Stimulated activated naive CD4-positive, alpha-beta T cell treated with Interleukin-2 at 50 U/mL for 16 hours (primary cell): ENCODE measurements at regions not wholly inside any gene's neighbourhood (a gene's known extent, or its start where the extent isn't known, plus 50 kb on each side); places are given as distances from the start of the nearest gene placed in this dataset.

Source experiments
- DNase-seq: peaks from one replicate; lab custom pipeline; 2025; lab: John Stamatoyannopoulos, UW

GRCh38 chr2:173589604-173590275 is 235.1 kb downstream of the CDCA7 start:
- no peak for DNase-seq

- DNase-seq, result no peak
Observed at GRCh38 chr2:173590276-173590861, 235.7 kb downstream of the CDCA7 start.

DNA sequence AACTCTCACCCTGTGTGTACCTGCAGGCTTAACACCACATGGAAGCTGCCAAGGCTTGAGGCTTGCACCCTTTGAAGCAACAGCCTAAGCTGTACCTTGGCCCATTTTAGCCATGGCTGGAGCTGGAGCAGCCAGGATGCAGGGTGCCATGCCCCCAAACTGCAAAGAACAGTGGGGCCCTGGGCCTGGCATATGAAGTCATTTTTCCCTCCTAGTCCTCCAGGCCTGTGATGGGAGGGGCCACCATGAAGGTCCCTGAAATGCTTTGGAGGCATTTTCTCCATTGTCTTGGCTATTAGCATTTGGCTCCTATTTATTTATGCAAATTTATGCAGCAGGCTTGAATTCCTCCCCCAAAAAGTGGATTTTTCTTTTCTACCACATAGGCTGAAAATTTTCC is 238.4 kb downstream of the CDCA7 start:
- DNase-seq, result no peak

DNA sequence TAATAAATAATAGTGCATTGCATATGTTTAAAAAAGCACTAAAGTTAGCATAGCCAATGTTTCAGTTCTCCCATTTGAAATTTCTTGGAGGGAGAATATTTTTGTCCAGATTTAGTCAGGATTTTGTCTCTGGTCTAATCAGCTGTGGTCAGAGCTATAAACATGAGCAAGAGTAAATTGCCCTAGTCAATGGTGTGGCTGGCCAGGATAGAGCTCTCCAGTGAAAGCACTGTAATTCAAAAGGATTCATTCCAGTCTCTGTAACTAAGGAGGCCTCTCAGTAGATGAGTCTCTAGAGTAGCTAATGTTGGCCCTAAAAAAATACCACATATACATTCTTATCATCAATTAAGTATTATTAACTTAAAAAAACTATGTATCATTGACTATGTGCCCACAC is 241.6 kb downstream of the CDCA7 start:
- no peak for DNase-seq

DNA sequence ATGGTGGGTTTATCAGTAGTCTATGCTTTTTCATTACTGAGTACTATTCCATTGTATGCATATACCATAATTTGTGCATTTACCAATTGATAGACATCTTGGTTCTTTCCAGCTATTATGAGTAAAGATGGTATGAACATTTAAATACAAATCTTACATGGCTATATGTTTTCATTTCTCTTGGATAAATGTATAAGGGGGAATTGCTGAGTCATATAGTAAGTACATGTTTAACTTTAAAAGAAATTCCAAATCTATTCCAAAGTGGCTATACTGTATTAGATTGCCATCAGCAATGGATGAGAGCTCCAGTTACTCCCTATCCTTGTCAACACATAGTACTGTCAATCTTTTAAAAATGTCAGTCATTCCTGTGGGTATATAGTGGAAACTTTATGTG is 243.9 kb downstream of the CDCA7 start:
- DNase-seq, result no peak

- no peak for DNase-seq
Observed at GRCh38 chr2:173599821-173600359, 245.2 kb downstream of the CDCA7 start.

- no peak for DNase-seq
Observed at GRCh38 chr2:173602153-173602795, 247.6 kb downstream of the CDCA7 start.

DNA sequence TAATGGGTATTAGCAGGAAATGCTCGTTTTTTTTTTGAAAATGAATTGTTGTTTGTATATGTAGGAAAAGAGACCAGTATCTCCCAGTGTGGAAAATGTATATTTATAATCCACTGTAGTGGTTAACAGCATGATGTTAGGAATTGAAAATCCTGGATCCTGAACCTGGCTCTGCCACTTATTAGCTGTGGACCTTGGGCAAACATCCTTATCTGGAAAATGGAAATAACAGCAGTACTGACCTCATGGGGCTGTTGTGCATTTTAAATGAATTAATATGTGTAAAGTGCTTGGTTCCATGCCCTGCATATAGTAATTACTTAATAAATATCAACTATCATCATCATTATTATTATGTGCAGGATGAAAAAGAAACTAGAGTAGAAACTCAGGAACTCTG is 251.3 kb downstream of the CDCA7 start:
- DNase-seq, result no peak

GRCh38 chr2:173606619-173607248 is 252.1 kb downstream of the CDCA7 start:
- no peak for DNase-seq

DNA sequence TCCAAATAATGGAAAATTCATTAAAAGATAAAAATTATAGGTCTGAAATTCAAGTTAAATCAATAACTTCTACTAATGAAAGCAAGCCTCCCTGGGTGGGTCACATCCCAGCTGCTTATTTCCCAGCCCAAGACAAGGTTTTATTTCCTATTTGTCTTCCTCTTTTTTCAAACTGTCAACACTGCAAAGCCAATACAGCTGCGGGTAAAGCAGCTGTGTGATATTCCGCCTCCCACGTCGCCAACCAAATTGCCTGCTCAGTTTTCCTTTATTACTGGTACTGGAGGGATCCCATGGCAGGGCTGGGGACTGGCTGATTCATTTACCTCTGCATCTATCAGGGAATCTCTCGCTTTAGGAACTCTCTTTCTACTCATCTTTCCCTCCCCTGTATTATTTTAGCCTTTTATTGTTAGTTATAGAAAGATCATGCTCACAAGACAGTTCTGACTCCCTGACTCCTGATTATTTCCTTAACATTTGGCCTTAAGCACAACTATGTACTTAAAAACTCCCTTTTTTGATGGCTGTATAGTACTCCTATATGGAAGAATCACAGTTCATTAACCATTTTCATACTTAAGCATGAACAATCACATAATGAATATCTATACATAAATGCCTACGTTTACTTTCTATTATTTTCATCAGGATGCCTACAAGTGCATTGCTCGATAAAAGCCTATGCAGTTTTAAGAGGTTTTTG is 253.1 kb downstream of the CDCA7 start:
- DNase-seq, result no peak

DNA sequence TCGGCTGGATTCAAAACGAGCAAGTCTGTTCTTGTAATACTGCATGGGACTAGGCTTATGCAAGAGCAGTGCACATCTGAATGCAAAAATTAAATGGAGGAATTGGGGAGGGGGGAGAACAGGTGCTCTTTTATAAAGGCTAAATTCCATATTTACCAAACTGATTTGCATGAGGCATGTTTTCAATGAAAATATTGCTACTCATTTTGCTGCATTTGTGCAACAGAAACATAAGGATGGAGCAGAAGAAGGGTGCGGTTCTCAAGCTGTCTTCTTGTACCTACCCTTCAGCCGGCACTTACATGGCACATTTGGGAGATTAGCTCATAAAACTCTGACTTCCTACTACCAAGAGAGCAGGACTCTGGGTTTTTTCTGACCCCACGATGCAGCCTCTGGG is 256.4 kb downstream of the CDCA7 start:
- DNase-seq, result no peak

- no peak for DNase-seq
Observed at GRCh38 chr2:173612354-173612753, 257.7 kb downstream of the CDCA7 start.

GRCh38 chr2:173613386-173613785 is 258.7 kb downstream of the CDCA7 start:
- DNase-seq, result no peak

GRCh38 chr2:173614265-173614930 is 259.7 kb downstream of the CDCA7 start:
- no peak for DNase-seq

- no peak for DNase-seq
Observed at GRCh38 chr2:173623438-173624319, 269.0 kb downstream of the CDCA7 start.

DNA sequence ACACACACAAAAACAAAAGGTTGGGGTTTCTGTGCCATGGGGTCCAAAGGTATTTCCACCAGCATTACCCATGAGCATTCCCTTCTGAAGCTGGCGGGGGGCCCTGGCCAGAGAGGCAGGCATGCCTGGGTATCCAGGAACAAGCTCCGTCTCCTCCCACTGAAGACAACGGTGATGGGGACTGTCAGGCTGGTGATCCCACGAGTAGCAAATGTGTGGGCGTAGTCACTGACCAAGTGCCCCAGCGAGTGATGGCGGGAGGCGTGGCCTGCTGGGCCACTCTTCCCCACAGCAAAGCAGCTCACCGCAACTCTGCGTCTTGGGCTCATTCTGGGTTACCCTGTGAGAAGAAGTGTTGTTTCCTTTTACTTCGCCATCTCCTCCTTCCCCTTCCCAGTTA is 270.6 kb downstream of the CDCA7 start:
- DNase-seq, result no peak

DNA sequence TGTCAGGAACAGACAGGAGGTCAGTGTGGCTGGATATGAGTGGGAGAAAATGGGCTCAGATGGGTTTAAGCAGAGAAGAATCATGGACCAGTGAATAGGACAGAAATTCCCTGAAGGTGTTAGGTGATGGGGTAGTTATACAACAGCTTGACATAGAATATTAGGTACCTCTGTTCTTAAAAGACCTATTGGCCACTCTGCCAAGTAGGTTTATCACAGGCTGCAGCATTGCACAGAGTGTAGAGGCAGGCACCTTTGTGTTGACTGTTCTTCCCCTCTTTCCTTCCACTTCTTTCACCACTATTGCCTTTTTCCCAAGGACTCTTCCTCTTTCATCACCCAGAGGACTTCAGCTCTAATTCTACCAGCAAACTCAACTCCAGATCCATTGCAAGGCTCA is 274.4 kb downstream of the CDCA7 start:
- DNase-seq, result no peak

- DNase-seq, result no peak
Observed at GRCh38 chr2:173630425-173631126, 275.9 kb downstream of the CDCA7 start.

- no peak for DNase-seq
Observed at GRCh38 chr2:173631127-173631460, 276.4 kb downstream of the CDCA7 start.

DNA sequence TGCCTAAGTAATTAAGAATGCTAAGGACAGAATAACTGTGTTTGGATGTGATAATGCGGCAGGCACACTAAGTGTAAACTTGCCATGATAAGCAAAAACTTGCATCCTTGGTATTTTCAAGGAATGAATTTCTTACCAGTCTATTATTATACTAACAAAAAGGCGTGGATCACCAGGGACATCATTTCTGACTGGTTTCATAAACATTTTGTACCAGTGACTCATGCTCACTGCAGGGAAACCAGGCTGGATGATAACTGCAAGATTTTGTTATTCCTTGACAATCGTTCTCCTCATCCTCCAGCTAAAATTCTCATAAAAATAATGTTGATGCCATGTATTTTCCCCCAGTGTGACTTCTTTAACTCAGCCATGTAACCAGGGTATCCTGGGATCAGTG is 289.5 kb downstream of the CDCA7 start:
- no peak for DNase-seq
